ENCODE measurements at regions not wholly inside any gene's neighbourhood (a gene's known extent, or its start where the extent isn't known, plus 50 kb on each side); places are given as distances from the start of the nearest gene placed in this dataset.

DNA sequence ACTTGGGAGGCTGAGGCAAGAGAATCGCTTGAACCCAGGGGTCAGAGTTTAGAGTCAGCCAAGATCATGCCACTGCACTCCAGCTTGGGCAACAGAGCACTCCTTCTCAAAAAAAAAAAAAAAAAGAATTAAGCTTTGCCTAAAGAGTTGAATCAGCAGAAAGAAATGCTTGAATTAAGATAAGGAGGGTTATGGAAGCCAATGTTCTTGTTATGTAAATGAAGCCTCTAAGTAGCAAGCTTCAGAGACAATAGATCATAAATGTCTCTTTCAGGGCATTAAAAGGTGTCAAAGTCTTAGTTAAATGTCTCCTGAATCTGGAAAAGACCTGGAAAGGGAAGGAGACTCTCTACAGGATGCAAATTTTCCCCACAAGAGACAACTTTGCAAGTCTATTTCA lies 69.7 kb upstream of the FAM83B start:
- H3K9me3 ChIP-seq (ENCODE audit: control insufficient read depth in 4 of 4, insufficient read depth in 3 of 4, low read length in 3 of 4), result no peaks in the 10 kb centered on the region
- WGBS, 2 donors, result 84 to 100% methylated on average over 1 of the region's 1 CpG
- no peak overlapping the region for H3K4me3 ChIP-seq
- H3K4me1 ChIP-seq (ENCODE audit: control insufficient read depth in 5 of 5, insufficient read depth in 5 of 5, low read length in 5 of 5), result peaks cover 0 to 5% (median 0%) of the 10 kb centered on the region in 5 donors
- ATAC-seq (ENCODE audit: insufficient read depth, low FRiP score) (no peak), DNase-seq (no peak)
- no peak for TF ChIP-seq CTCF (IDR thresholded peaks at IDR 0.05; ENCODE audit: control extremely low read depth, extremely low read depth)
- H3K27me3 ChIP-seq (ENCODE audit: control insufficient read depth in 3 of 3, insufficient read depth in 3 of 3, low read length in 2 of 3), result no peaks in the 10 kb centered on the region
- no peak overlapping the region for H3K27ac ChIP-seq (ENCODE audit: low read depth in 1 of 2, low read length in 1 of 2)
- H3K9ac ChIP-seq (ENCODE audit: insufficient read depth in 1 of 2, low read length in 2 of 2), result no peak overlapping the region
- no peaks in the 10 kb centered on the region for H3K36me3 ChIP-seq (ENCODE audit: control insufficient read depth in 4 of 4, insufficient read depth in 4 of 4, low read length in 4 of 4)

- Histone ChIP-seq H3K36me3 (ENCODE audit: control insufficient read depth in 4 of 4, insufficient read depth in 4 of 4, low read length in 4 of 4) (no peaks in the 10 kb centered on the region), H3K27ac (ENCODE audit: low read depth in 1 of 2, low read length in 1 of 2) (no peak overlapping the region), H3K4me3 (no peak overlapping the region), H3K9me3 (ENCODE audit: control insufficient read depth in 4 of 4, insufficient read depth in 3 of 4, low read length in 3 of 4) (no peaks in the 10 kb centered on the region), H3K27me3 (ENCODE audit: control insufficient read depth in 3 of 3, insufficient read depth in 3 of 3, low read length in 2 of 3) (no peaks in the 10 kb centered on the region), H3K4me1 (ENCODE audit: control insufficient read depth in 5 of 5, insufficient read depth in 5 of 5, low read length in 5 of 5) (peaks cover 0 to 5% (median 0%) of the 10 kb centered on the region in 5 donors), H3K9ac (ENCODE audit: insufficient read depth in 1 of 2, low read length in 2 of 2) (no peak overlapping the region)
- DNase-seq (no peak), ATAC-seq (ENCODE audit: insufficient read depth, low FRiP score) (no peak)
- TF ChIP-seq CTCF (IDR thresholded peaks at IDR 0.05; ENCODE audit: control extremely low read depth, extremely low read depth), result no peak
Measured at GRCh38 chr6:54778731-54779130, 67.8 kb upstream of the FAM83B start.

DNA sequence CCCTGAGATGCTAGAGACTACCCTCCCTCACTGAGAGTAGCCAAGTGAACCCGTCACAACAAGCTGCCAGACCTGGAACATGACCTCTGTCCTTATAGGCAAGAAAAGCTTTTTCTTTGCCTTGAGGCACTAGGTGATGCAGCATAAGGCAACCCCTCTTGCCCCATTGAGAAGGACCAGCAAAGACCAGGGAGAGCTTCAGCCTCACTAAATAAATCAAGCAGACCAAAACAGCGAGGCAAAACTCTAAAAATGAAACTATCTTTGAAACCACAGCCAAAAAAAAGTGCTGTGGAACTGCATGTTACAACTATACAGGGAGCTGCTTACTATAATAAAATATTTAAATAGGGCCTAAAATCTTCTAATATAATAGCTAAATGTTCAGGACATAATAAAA lies 62.6 kb upstream of the FAM83B start:
- ATAC-seq (ENCODE audit: insufficient read depth, low FRiP score) (no peak), DNase-seq (peak; percentile 14 to 52 (median 52))
- Histone ChIP-seq H3K9me3 (ENCODE audit: control insufficient read depth in 4 of 4, insufficient read depth in 3 of 4, low read length in 3 of 4) (no peaks in the 10 kb centered on the region), H3K27ac (ENCODE audit: low read depth in 1 of 2, low read length in 1 of 2) (no peak overlapping the region), H3K9ac (ENCODE audit: insufficient read depth in 1 of 2, low read length in 2 of 2) (peak overlapping the region in 1 of 2 donors; percentile 65), H3K4me1 (ENCODE audit: control insufficient read depth in 5 of 5, insufficient read depth in 5 of 5, low read length in 5 of 5) (peaks cover 0 to 4% (median 0%) of the 10 kb centered on the region in 5 donors), H3K36me3 (ENCODE audit: control insufficient read depth in 4 of 4, insufficient read depth in 4 of 4, low read length in 4 of 4) (no peaks in the 10 kb centered on the region), H3K4me3 (no peak overlapping the region), H3K27me3 (ENCODE audit: control insufficient read depth in 3 of 3, insufficient read depth in 3 of 3, low read length in 2 of 3) (no peaks in the 10 kb centered on the region)
- TF ChIP-seq CTCF (IDR thresholded peaks at IDR 0.05; ENCODE audit: control extremely low read depth, extremely low read depth), result no peak
- whole genome bisulfite sequencing, 2 donors, result 56 to 57% methylated on average over 2 of the region's 2 CpGs

GRCh38 chr6:54786154-54786553 lies 60.4 kb upstream of the FAM83B start:
- Histone ChIP-seq H3K4me3 (no peak overlapping the region), H3K36me3 (ENCODE audit: control insufficient read depth in 4 of 4, insufficient read depth in 4 of 4, low read length in 4 of 4) (no peaks in the 10 kb centered on the region), H3K9ac (ENCODE audit: insufficient read depth in 1 of 2, low read length in 2 of 2) (no peak overlapping the region), H3K4me1 (ENCODE audit: control insufficient read depth in 5 of 5, insufficient read depth in 5 of 5, low read length in 5 of 5) (peaks cover 0 to 4% (median 0%) of the 10 kb centered on the region in 5 donors), H3K27me3 (ENCODE audit: control insufficient read depth in 3 of 3, insufficient read depth in 3 of 3, low read length in 2 of 3) (no peaks in the 10 kb centered on the region), H3K9me3 (ENCODE audit: control insufficient read depth in 4 of 4, insufficient read depth in 3 of 4, low read length in 3 of 4) (no peaks in the 10 kb centered on the region), H3K27ac (ENCODE audit: low read depth in 1 of 2, low read length in 1 of 2) (no peak overlapping the region)
- no peak for TF ChIP-seq CTCF (IDR thresholded peaks at IDR 0.05; ENCODE audit: control extremely low read depth, extremely low read depth)
- ATAC-seq (ENCODE audit: insufficient read depth, low FRiP score) (no peak), DNase-seq (peak in 1 of 3 donors; percentile 37)
- 87 to 92% methylated on average over 2 of the region's 2 CpGs for WGBS, 2 donors
